ENCODE measurements at regions not wholly inside any gene's neighbourhood (a gene's known extent, or its start where the extent isn't known, plus 50 kb on each side); places are given as distances from the start of the nearest gene placed in this dataset.

DNA sequence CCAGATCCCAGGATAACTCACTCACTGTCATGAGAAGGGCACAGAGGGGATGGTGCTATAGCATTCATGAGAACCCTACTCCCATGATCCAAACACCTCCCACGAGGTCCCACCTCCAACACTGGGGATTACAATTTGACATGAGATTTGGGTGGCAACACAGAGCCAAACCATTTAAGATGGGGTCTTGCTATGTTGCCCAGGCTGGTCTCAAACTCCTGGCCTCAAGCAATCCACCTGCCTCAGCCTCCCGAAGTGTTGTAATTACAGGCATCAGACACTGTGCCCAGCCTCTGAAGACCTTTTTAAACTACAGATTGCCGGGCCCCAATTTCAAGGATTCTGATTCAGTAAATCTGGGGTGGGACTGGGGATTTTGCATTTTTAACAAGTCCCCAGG, 98.5 kb downstream of the BAMBI start:
- Histone ChIP-seq H3K79me2 (ENCODE audit: insufficient read depth, low read length) (no peaks in the 10 kb centered on the region), H3K9me2 (replicated peaks; ENCODE audit: low read depth, low read length) (no peaks in the 10 kb centered on the region), H3K27me3 (ENCODE audit: insufficient read depth, low read length, poor library complexity, severe bottlenecking) (no peaks in the 10 kb centered on the region), H3K9ac (ENCODE audit: low read depth, low read length, poor library complexity, severe bottlenecking) (no peak overlapping the region), H3K9me3 (ENCODE audit: insufficient read depth, low read depth, low read length) (no peaks in the 10 kb centered on the region), H3F3A (ENCODE audit: low read depth) (no peaks in the 10 kb centered on the region), H2AFZ (ENCODE audit: low read length) (no peak overlapping the region), H3K4me1 (ENCODE audit: insufficient read depth, low read length, poor library complexity, severe bottlenecking) (no peaks in the 10 kb centered on the region), H3K4me2 (ENCODE audit: low read depth, low read length, poor library complexity, severe bottlenecking) (no peak overlapping the region), H3K36me3 (ENCODE audit: insufficient read depth, low read length) (no peaks in the 10 kb centered on the region), H3K4me3 (ENCODE audit: low read length, poor library complexity, severe bottlenecking) (no peak overlapping the region), H4K20me1 (ENCODE audit: insufficient read depth, low read length, poor library complexity, severe bottlenecking) (no peaks in the 10 kb centered on the region)
- TF ChIP-seq, protein P1, sequence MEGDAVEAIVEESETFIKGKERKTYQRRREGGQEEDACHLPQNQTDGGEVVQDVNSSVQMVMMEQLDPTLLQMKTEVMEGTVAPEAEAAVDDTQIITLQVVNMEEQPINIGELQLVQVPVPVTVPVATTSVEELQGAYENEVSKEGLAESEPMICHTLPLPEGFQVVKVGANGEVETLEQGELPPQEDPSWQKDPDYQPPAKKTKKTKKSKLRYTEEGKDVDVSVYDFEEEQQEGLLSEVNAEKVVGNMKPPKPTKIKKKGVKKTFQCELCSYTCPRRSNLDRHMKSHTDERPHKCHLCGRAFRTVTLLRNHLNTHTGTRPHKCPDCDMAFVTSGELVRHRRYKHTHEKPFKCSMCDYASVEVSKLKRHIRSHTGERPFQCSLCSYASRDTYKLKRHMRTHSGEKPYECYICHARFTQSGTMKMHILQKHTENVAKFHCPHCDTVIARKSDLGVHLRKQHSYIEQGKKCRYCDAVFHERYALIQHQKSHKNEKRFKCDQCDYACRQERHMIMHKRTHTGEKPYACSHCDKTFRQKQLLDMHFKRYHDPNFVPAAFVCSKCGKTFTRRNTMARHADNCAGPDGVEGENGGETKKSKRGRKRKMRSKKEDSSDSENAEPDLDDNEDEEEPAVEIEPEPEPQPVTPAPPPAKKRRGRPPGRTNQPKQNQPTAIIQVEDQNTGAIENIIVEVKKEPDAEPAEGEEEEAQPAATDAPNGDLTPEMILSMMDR (conservative IDR thresholded peaks at IDR 0.05; ENCODE audit: low read length): no peak
- TF ChIP-seq EZH2phosphoT487 (IDR thresholded peaks at IDR 0.05; ENCODE audit: borderline replicate concordance): no peak

DNA sequence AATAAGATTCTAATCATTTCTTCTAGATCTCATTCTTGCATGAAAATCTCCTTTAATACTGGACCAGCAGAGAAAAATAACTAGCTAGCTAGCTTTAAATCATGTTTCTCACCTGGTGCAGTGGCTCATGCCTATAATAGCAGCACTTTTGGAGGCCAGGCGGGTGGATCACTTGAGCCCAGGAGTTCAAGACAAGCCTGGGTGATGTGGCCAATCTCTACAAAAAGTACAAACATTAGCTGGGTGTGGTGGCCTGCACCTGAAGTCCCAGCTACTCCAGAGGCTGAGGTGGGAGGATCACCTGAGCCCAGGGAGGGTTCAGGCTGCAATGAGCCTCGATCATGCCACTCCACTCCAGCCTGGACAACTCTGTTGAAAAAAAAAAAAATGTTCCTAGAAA, 99.2 kb downstream of the BAMBI start:
- H3K4me3 ChIP-seq (ENCODE audit: low read length, poor library complexity, severe bottlenecking): no peak overlapping the region
- no peaks in the 10 kb centered on the region for H4K20me1 ChIP-seq (ENCODE audit: insufficient read depth, low read length, poor library complexity, severe bottlenecking)
- H3F3A ChIP-seq (ENCODE audit: low read depth): no peaks in the 10 kb centered on the region
- H3K79me2 ChIP-seq (ENCODE audit: insufficient read depth, low read length): no peaks in the 10 kb centered on the region
- no peak overlapping the region for H2AFZ ChIP-seq (ENCODE audit: low read length)
- H3K9me3 ChIP-seq (ENCODE audit: insufficient read depth, low read depth, low read length): no peaks in the 10 kb centered on the region
- no peaks in the 10 kb centered on the region for H3K27me3 ChIP-seq (ENCODE audit: insufficient read depth, low read length, poor library complexity, severe bottlenecking)
- no peaks in the 10 kb centered on the region for H3K36me3 ChIP-seq (ENCODE audit: insufficient read depth, low read length)
- no peaks in the 10 kb centered on the region for H3K9me2 ChIP-seq (replicated peaks; ENCODE audit: low read depth, low read length)
- H3K9ac ChIP-seq (ENCODE audit: low read depth, low read length, poor library complexity, severe bottlenecking): no peak overlapping the region
- no peak overlapping the region for H3K4me2 ChIP-seq (ENCODE audit: low read depth, low read length, poor library complexity, severe bottlenecking)
- no peak for TF ChIP-seq EZH2phosphoT487 (IDR thresholded peaks at IDR 0.05; ENCODE audit: borderline replicate concordance)
- TF ChIP-seq, protein P1 (conservative IDR thresholded peaks at IDR 0.05; ENCODE audit: low read length): no peak
- no peaks in the 10 kb centered on the region for H3K4me1 ChIP-seq (ENCODE audit: insufficient read depth, low read length, poor library complexity, severe bottlenecking)

DNA sequence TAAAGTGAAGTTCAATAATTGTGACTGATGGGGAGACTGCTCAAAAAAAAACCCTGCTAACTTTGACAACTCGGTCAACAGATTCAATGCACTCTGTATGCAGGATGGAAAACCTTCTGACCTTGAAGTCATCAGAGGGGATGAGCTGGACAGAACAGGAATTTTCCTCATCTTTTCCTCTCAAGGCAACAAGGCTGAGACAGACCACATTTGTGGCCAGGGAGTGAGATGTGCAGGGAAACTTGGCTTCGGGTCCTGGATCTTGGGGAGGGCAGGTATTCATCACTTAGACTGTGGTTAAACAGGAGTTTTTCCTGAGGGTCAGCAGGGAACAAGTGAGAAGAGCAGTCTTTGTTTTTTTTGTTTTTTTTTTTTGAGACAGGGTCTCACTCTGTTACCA, 100.6 kb downstream of the BAMBI start:
- no peaks in the 10 kb centered on the region for H3K27me3 ChIP-seq (ENCODE audit: insufficient read depth, low read length, poor library complexity, severe bottlenecking)
- no peaks in the 10 kb centered on the region for H3K9me3 ChIP-seq (ENCODE audit: insufficient read depth, low read depth, low read length)
- H3K9ac ChIP-seq (ENCODE audit: low read depth, low read length, poor library complexity, severe bottlenecking): no peak overlapping the region
- no peaks in the 10 kb centered on the region for H3K9me2 ChIP-seq (replicated peaks; ENCODE audit: low read depth, low read length)
- H4K20me1 ChIP-seq (ENCODE audit: insufficient read depth, low read length, poor library complexity, severe bottlenecking): no peaks in the 10 kb centered on the region
- no peaks in the 10 kb centered on the region for H3K79me2 ChIP-seq (ENCODE audit: insufficient read depth, low read length)
- H3K36me3 ChIP-seq (ENCODE audit: insufficient read depth, low read length): no peaks in the 10 kb centered on the region
- no peak for TF ChIP-seq EZH2phosphoT487 (IDR thresholded peaks at IDR 0.05; ENCODE audit: borderline replicate concordance)
- TF ChIP-seq, protein P1 (conservative IDR thresholded peaks at IDR 0.05; ENCODE audit: low read length): no peak
- no peaks in the 10 kb centered on the region for H3K4me1 ChIP-seq (ENCODE audit: insufficient read depth, low read length, poor library complexity, severe bottlenecking)
- no peak overlapping the region for H3K4me3 ChIP-seq (ENCODE audit: low read length, poor library complexity, severe bottlenecking)
- H3K4me2 ChIP-seq (ENCODE audit: low read depth, low read length, poor library complexity, severe bottlenecking): no peak overlapping the region
- H3F3A ChIP-seq (ENCODE audit: low read depth): no peaks in the 10 kb centered on the region
- H2AFZ ChIP-seq (ENCODE audit: low read length): no peak overlapping the region

Measured in Loucy (cell line).